ENCODE measurements at regions not wholly inside any gene's neighbourhood (a gene's known extent, or its start where the extent isn't known, plus 50 kb on each side); places are given as distances from the start of the nearest gene placed in this dataset.

- DNase-seq (ENCODE audit: low spot score), result no peak
- TF ChIP-seq, protein P1, sequence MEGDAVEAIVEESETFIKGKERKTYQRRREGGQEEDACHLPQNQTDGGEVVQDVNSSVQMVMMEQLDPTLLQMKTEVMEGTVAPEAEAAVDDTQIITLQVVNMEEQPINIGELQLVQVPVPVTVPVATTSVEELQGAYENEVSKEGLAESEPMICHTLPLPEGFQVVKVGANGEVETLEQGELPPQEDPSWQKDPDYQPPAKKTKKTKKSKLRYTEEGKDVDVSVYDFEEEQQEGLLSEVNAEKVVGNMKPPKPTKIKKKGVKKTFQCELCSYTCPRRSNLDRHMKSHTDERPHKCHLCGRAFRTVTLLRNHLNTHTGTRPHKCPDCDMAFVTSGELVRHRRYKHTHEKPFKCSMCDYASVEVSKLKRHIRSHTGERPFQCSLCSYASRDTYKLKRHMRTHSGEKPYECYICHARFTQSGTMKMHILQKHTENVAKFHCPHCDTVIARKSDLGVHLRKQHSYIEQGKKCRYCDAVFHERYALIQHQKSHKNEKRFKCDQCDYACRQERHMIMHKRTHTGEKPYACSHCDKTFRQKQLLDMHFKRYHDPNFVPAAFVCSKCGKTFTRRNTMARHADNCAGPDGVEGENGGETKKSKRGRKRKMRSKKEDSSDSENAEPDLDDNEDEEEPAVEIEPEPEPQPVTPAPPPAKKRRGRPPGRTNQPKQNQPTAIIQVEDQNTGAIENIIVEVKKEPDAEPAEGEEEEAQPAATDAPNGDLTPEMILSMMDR (IDR thresholded peaks at IDR 0.05; ENCODE audit: borderline replicate concordance, control extremely low read depth, extremely low read depth, insufficient read depth, missing control alignments), result no peak
- in situ Hi-C loops (cut with MboI; ENCODE audit: low sequenced_read_pairs, unreplicated experiment), result no loop called here
Observed at GRCh38 chr11:134481933-134482527, 70.0 kb upstream of the B3GAT1 start.

DNA sequence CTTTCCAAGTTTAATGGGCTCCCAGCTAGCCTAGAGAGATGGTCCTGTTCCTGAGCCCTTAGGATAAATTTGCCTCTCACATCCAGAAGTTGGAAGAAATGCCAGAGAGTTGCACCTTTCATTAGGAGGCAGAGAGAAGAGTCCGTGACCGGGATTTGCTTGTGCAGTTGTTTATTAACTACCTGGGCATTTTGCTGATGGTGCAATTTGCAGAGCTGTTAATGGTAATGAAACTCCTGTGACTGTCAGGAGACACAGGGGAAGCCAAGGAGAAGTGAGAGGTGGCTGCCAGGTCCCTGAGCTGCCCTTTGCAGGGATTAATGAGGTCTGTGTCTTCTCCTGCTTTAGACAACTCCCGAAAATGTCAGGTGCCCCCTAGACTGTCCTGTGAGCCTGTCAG lies 69.1 kb upstream of the B3GAT1 start:
- no peak for DNase-seq (ENCODE audit: low spot score)
- TF ChIP-seq, protein P1 (IDR thresholded peaks at IDR 0.05; ENCODE audit: borderline replicate concordance, control extremely low read depth, extremely low read depth, insufficient read depth, missing control alignments), result no peak
- in situ Hi-C loops (cut with MboI; ENCODE audit: low sequenced_read_pairs, unreplicated experiment), result no loop called here

GRCh38 chr11:134480136-134480712 lies 68.2 kb upstream of the B3GAT1 start:
- in situ Hi-C loops (cut with MboI; ENCODE audit: low sequenced_read_pairs, unreplicated experiment), result no loop called here
- DNase-seq (ENCODE audit: low spot score), result no peak
- TF ChIP-seq, protein P1 (IDR thresholded peaks at IDR 0.05; ENCODE audit: borderline replicate concordance, control extremely low read depth, extremely low read depth, insufficient read depth, missing control alignments), result no peak

DNA sequence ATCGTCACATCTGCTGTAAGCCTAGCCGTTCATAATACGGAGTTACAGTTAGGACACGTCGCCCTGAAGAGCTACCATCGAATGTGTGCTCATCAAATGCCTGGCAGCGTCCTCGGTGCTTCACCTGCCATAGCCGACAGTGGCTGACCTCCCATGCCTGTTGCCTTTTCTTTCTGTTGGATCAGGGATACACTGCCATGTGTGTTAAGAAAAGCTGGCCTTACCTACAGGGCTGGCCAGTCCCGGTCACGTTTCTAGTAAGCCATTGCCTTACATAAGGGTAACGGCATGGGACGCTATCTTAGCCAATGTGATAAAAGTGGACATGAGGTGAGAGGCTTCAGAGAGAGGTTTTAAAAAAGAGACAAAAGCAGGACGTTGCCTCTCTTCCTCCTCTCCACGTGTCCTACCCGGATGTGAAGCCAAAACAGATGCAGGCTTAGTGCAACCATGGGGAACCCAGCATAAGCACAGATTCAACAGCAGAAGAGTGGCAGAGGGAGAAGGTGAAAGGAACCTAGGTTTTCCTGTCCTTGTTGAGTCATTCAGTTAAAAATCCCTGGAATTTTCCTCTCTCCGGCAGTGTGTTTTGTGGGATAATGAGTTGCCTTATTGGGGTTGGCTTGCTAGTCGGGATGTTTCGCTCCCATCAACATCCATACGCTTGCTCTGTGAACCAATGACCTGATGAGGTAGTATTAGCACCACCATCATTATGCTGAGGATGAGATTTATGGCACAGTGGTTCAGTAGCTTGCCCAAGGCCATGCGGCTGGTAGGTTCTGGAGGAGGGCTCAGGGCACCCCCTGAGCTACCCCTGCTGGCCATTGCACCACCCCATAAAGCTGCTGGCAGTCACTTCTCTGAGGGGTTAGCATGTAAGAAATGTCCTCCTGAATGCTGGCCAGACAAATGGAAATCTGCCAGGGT lies 67.4 kb upstream of the B3GAT1 start:
- in situ Hi-C loops (cut with MboI; ENCODE audit: low sequenced_read_pairs, unreplicated experiment), result no loop called here
- DNase-seq (ENCODE audit: low spot score), result no peak
- TF ChIP-seq, protein P1 (IDR thresholded peaks at IDR 0.05; ENCODE audit: borderline replicate concordance, control extremely low read depth, extremely low read depth, insufficient read depth, missing control alignments), result no peak

DNA sequence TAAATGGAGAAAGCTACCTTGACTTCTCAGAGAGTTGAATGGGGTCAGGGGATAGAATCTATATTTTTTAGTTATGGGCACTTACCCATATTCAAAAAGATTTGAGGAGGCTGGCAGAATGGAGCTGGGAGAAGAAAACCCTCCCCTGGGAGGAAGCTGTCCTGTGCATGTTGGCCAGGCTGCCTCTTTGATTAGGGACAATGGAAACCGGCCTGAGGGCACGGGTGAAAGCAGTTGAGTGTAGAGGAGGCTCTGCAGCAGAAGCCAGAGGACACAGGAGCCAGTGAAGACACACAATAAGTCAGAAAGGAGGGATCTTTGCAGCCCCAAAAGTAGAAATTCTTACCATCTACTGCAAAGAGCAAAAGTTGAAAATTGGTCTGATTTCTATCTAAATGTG lies 66.6 kb upstream of the B3GAT1 start:
- in situ Hi-C loops (cut with MboI; ENCODE audit: low sequenced_read_pairs, unreplicated experiment), result no loop called here
- TF ChIP-seq, protein P1 (IDR thresholded peaks at IDR 0.05; ENCODE audit: borderline replicate concordance, control extremely low read depth, extremely low read depth, insufficient read depth, missing control alignments), result no peak
- no peak for DNase-seq (ENCODE audit: low spot score)

DNA sequence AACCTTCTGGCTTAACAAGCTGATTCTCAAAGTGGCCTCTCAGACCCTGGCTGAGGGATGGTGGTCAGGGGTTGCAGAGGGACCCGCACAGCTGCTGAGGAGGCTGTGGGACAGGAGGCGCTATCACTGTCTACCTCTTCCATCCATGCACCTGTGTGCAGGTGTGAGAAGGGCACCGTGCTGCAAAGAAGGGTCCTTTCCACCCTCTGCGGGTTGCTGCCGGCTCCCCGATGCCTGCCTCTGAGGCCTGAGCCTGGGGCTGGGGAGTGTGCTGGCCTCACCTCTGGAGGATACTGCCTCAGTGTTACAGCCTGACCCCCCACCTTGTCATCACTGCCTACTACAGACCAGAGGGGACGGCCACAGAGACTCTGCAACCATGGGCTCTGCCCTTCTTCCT lies 66.1 kb upstream of the B3GAT1 start:
- in situ Hi-C loops (cut with MboI; ENCODE audit: low sequenced_read_pairs, unreplicated experiment), result no loop called here
- DNase-seq (ENCODE audit: low spot score), result no peak

More for the DNA sequence above, 66.1 kb upstream of the B3GAT1 start:
- TF ChIP-seq, protein P1 (IDR thresholded peaks at IDR 0.05; ENCODE audit: borderline replicate concordance, control extremely low read depth, extremely low read depth, insufficient read depth, missing control alignments), result no peak

All from GM13976 (cell line).